Keratinocyte (primary cell): ENCODE measurements at regions not wholly inside any gene's neighbourhood (a gene's known extent, or its start where the extent isn't known, plus 50 kb on each side); places are given as distances from the start of the nearest gene placed in this dataset.

ENCODE experiments used
- DNase-seq: peaks from one replicate; pipeline ENCODE4 v3.0.0-alpha.2; 2011; ENCODE audit warnings: low read depth, missing footprints, low spot score
- FAIRE-seq: peaks from 2 replicates; lab custom pipeline; 2011; peaks lifted over from hg19 to GRCh38; lab: Jason Lieb, UNC
- H2AFZ ChIP-seq: 2 replicates; pipeline ENCODE4 v1.6.0; 2012; ENCODE audit warnings: low read length, control low read depth, inconsistent platforms; ENCODE audit not compliant: control insufficient read depth
- H3K27ac ChIP-seq: 2 replicates; pipeline ENCODE4 v1.5.1; 2011; ENCODE audit warnings: low read length; ENCODE audit not compliant: control insufficient read depth, insufficient read depth
- H3K27me3 ChIP-seq: 3 replicates; pipeline ENCODE4 v1.6.0; 2011; ENCODE audit warnings: low read length; ENCODE audit not compliant: control insufficient read depth, insufficient read depth; ENCODE audit errors: extremely low read depth
- H3K36me3 ChIP-seq, 2 experiments: 2 replicates in 1 of 2; 3 replicates in 1 of 2; pipeline ENCODE4 v1.5.1; 2011; ENCODE audit warnings: low read length in 2 of 2, mild to moderate bottlenecking in 1 of 2; ENCODE audit not compliant: control insufficient read depth in 2 of 2, insufficient read depth in 2 of 2; ENCODE audit errors: extremely low read depth in 1 of 2
- H3K4me1 ChIP-seq: 3 replicates; pipeline ENCODE4 v1.5.1; 2011; ENCODE audit warnings: low read length; ENCODE audit not compliant: control insufficient read depth, insufficient read depth; ENCODE audit errors: extremely low read depth
- H3K4me2 ChIP-seq: 3 replicates; pipeline ENCODE4 v1.6.0; 2011; ENCODE audit warnings: low read depth, low read length; ENCODE audit not compliant: control insufficient read depth, insufficient read depth; ENCODE audit errors: extremely low read depth
- H3K4me3 ChIP-seq, 3 experiments: fragments of 200-600 bp in 1 of 3; sonication (generic) in 1 of 3; 2 replicates in 2 of 3; 3 replicates in 1 of 3; pipeline ENCODE4 v1.5.1; 2011 to 2016; ENCODE audit warnings: low read length in 3 of 3, mild to moderate bottlenecking in 3 of 3, control low read depth in 2 of 3, inconsistent platforms in 1 of 3, low read depth in 1 of 3, mixed read lengths in 1 of 3, mixed run types in 1 of 3, moderate library complexity in 1 of 3; ENCODE audit not compliant: control insufficient read depth in 2 of 3, insufficient read depth in 2 of 3; ENCODE audit errors: extremely low read depth in 1 of 3
- H3K79me2 ChIP-seq: 2 replicates; pipeline ENCODE4 v1.6.0; 2012; ENCODE audit warnings: low read length; ENCODE audit not compliant: control insufficient read depth, insufficient read depth
- H3K9ac ChIP-seq: 3 replicates; pipeline ENCODE4 v1.6.0; 2011; ENCODE audit warnings: low read length; ENCODE audit not compliant: control insufficient read depth, insufficient read depth; ENCODE audit errors: extremely low read depth
- H3K9me1 ChIP-seq: 3 replicates; pipeline ENCODE4 v1.6.0; 2011; ENCODE audit warnings: low read length; ENCODE audit not compliant: control insufficient read depth, insufficient read depth; ENCODE audit errors: extremely low read depth
- H3K9me3 ChIP-seq: 2 replicates; pipeline ENCODE4 v1.5.1; 2012; ENCODE audit warnings: low read depth, low read length; ENCODE audit not compliant: control insufficient read depth
- H4K20me1 ChIP-seq: 3 replicates; pipeline ENCODE4 v1.6.0; 2011; ENCODE audit warnings: low read length; ENCODE audit not compliant: control insufficient read depth, insufficient read depth; ENCODE audit errors: extremely low read depth
- CTCF ChIP-seq, 3 experiments: IDR thresholded peaks in 1 of 3; conservative IDR thresholded peaks in 1 of 3; optimal IDR thresholded peaks in 1 of 3; 2 replicates in 2 of 3; 3 replicates in 1 of 3; pipeline versions ENCODE3 to v1.5.1; 2011; ENCODE audit warnings: low read length in 3 of 3, mild to moderate bottlenecking in 3 of 3, moderate library complexity in 2 of 3, control low read depth in 1 of 3, inconsistent platforms in 1 of 3; ENCODE audit not compliant: insufficient read depth in 2 of 3; ENCODE audit errors: extremely low read depth in 1 of 3
- EZH2 ChIP-seq: IDR thresholded peaks from one replicate; pipeline ENCODE4 v1.6.1; 2012; ENCODE audit warnings: inconsistent platforms, mild to moderate bottlenecking, low read length, moderate library complexity
- dilution Hi-C: fragments of 300-500 bp; cut with MboI; formaldehyde crosslinking; loops from one replicate; pipeline ENCODE4 v1.7.0; 2020; ENCODE audit warnings: low sequenced_read_pairs; ENCODE audit not compliant: extremely low pct_ligation_motif_present

GRCh38 chr2:226526716-226527115 lies 272.9 kb downstream of the IRS1 start:
- H3K79me2 ChIP-seq: no peaks in the 10 kb centered on the region
- H3K9ac ChIP-seq: no peak overlapping the region
- H3K9me3 ChIP-seq: no peaks in the 10 kb centered on the region
- DNase-seq: no peak
- dilution Hi-C loops: no loop called here
- H3K27ac ChIP-seq: no peak overlapping the region
- H3K36me3 ChIP-seq: no peaks in the 10 kb centered on the region
- H3K9me1 ChIP-seq: no peaks in the 10 kb centered on the region
- no peak for FAIRE-seq
- no peaks in the 10 kb centered on the region for H4K20me1 ChIP-seq
- no peaks in the 10 kb centered on the region for H3K27me3 ChIP-seq
- H3K4me2 ChIP-seq: no peak overlapping the region
- TF ChIP-seq EZH2: no peak
- TF ChIP-seq CTCF (optimal IDR thresholded peaks at IDR 0.05 in 1 of 3, IDR thresholded peaks at IDR 0.05 in 1 of 3, conservative IDR thresholded peaks at IDR 0.05 in 1 of 3; ENCODE audit: extremely low read depth in 1 of 3, insufficient read depth in 2 of 3, low read length in 3 of 3): no peak
- H3K4me3 ChIP-seq: no peak overlapping the region
- H2AFZ ChIP-seq: no peak overlapping the region
- no peaks in the 10 kb centered on the region for H3K4me1 ChIP-seq

DNA sequence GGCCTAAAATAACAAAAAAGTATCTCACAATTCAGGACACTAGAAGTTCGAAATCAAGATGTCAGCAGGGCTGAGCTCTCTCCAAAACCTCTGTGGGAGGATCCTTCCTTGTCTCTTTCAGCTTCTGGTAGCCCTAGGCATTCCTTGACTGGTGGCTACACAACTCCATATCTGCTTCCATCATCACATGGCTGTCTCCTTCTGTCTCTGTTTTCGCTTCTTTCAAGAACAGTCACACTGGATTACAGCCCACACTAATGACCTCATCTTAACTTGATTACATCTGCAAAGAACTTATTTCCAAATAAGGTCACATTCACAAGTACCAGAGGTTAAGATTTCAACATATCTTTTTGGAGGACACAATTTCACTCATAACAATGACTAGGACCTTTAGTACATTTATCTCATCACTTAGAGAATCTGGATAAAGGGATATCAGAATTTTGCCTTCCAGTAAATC lies 275.2 kb downstream of the IRS1 start:
- no peak overlapping the region for H3K27ac ChIP-seq
- H3K4me2 ChIP-seq: no peak overlapping the region
- no peak overlapping the region for H3K4me3 ChIP-seq
- no peak for TF ChIP-seq EZH2
- TF ChIP-seq CTCF (optimal IDR thresholded peaks at IDR 0.05 in 1 of 3, IDR thresholded peaks at IDR 0.05 in 1 of 3, conservative IDR thresholded peaks at IDR 0.05 in 1 of 3; ENCODE audit: extremely low read depth in 1 of 3, insufficient read depth in 2 of 3, low read length in 3 of 3): no peak
- H3K9ac ChIP-seq: no peak overlapping the region
- dilution Hi-C loops: no loop called here
- H3K36me3 ChIP-seq: no peaks in the 10 kb centered on the region
- no peak overlapping the region for H2AFZ ChIP-seq
- H4K20me1 ChIP-seq: no peaks in the 10 kb centered on the region
- H3K79me2 ChIP-seq: no peaks in the 10 kb centered on the region
- no peak for DNase-seq
- FAIRE-seq: no peak
- no peaks in the 10 kb centered on the region for H3K4me1 ChIP-seq
- no peaks in the 10 kb centered on the region for H3K9me3 ChIP-seq
- H3K27me3 ChIP-seq: no peaks in the 10 kb centered on the region
- H3K9me1 ChIP-seq: no peaks in the 10 kb centered on the region
